GM23248 (cell line): ENCODE measurements at regions not wholly inside any gene's neighbourhood (a gene's known extent, or its start where the extent isn't known, plus 50 kb on each side); places are given as distances from the start of the nearest gene placed in this dataset.

Experiments used
- EZH2 ChIP-seq: fragments of 200-600 bp; sonication (generic); IDR thresholded peaks from 2 replicates; pipeline ENCODE4 v1.6.1; 2018; ENCODE audit warnings: antibody characterized with exemption, mild to moderate bottlenecking; ENCODE audit not compliant: insufficient read depth, poor library complexity, severe bottlenecking
- EZH2phosphoT487 ChIP-seq: fragments of 200-600 bp; sonication (generic); IDR thresholded peaks from 2 replicates; pipeline ENCODE4 v1.6.1; 2018; ENCODE audit warnings: antibody characterized with exemption, moderate library complexity, mild to moderate bottlenecking, low read depth; ENCODE audit not compliant: insufficient read depth

- TF ChIP-seq EZH2: no peak
- no peak for TF ChIP-seq EZH2phosphoT487
These were observed 57.4 kb upstream of the RNF144B start for GRCh38 chr6:18329776-18330175.
